Transverse colon (tissue), 3 donors: ENCODE measurements at regions not wholly inside any gene's neighbourhood (a gene's known extent, or its start where the extent isn't known, plus 50 kb on each side); places are given as distances from the start of the nearest gene placed in this dataset.

Source experiments
- EP300 ChIP-seq: sonication (generic); formaldehyde crosslinking; IDR thresholded peaks from one replicate; pipeline ENCODE4 v1.6.1; 2017; ENCODE audit warnings: antibody characterized with exemption, low read depth
- TF ChIP-seq, protein P1 (sequence below), 5 experiments: fragments of 200-600 bp in 3 of 5; fragments of 450-650 bp in 2 of 5; sonication (generic) in 3 of 5; IDR thresholded peaks; 1 replicate in 2 of 5; 2 replicates in 3 of 5; pipeline ENCODE4 v1.5.1; 2016 to 2017; ENCODE audit warnings: antibody characterized with exemption in 5 of 5, inconsistent platforms in 3 of 5, mild to moderate bottlenecking in 2 of 5, moderate library complexity in 1 of 5

DNA sequence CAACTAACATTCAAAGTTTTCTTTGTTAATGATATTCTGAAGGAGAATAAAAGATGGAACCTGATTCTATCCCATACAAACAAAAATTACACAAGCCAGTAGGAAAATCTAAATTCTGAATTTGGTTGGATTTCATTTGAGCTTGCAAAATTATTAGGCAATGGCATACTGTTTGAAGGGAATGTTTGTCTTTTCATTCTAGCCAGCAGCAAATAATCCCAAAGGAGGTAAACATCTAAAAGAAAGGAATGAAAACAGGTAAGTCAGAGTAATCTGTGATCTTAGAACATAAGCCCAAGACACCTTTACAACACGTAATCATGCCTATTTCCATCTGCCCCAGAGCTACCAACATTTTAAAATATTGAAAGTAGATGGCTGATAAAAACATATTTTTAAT lies 482.1 kb upstream of the CITED2 start:
- TF ChIP-seq, protein P1, sequence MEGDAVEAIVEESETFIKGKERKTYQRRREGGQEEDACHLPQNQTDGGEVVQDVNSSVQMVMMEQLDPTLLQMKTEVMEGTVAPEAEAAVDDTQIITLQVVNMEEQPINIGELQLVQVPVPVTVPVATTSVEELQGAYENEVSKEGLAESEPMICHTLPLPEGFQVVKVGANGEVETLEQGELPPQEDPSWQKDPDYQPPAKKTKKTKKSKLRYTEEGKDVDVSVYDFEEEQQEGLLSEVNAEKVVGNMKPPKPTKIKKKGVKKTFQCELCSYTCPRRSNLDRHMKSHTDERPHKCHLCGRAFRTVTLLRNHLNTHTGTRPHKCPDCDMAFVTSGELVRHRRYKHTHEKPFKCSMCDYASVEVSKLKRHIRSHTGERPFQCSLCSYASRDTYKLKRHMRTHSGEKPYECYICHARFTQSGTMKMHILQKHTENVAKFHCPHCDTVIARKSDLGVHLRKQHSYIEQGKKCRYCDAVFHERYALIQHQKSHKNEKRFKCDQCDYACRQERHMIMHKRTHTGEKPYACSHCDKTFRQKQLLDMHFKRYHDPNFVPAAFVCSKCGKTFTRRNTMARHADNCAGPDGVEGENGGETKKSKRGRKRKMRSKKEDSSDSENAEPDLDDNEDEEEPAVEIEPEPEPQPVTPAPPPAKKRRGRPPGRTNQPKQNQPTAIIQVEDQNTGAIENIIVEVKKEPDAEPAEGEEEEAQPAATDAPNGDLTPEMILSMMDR (IDR thresholded peaks at IDR 0.05) = no peak
- TF ChIP-seq EP300 = no peak
